ENCODE measurements at regions not wholly inside any gene's neighbourhood (a gene's known extent, or its start where the extent isn't known, plus 50 kb on each side); places are given as distances from the start of the nearest gene placed in this dataset.
"Not testable (repeated sequence)": the region's sequence is repeated elsewhere in the genome, so short reads cannot be mapped to it uniquely, and the experiment has no call there.

DNA sequence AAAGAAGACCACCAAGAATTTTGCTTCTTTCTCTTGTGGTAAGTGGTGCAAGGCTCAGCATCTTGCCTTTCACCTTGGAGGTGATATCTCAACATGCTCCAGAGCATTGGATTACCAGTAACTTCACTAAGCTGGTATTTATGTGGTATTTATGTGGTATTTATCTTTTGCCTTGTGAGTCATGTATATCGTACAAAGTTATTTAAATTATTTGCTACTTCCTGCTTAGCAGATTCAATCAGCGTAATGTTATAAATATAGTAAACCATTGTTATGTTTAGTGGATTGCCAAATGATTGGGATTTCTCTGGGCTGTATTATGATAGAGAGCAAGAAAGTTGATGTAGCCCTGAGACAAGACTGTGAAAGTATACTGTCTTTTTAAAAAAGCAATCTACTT is 366.4 kb downstream of the IPO8 start:
- DNase-seq: no peak

DNA sequence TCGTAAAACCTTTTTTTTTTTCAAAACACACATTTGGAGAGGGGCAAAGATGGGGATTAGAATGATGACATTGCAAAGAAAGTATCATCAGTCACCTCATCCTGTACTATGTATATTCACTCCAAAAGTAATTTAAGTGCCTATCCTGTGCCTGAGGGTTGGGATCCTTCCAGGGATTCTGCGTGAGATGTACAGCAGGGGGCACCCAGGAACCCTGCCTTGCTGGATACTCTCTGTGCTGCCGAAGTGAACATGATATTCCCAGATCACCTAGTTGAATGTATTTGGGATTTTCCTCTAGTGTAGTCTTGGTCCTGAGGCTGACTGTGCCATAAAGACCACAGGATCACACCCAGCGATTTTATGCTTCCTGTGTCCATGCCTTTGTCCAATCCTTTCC is 372.7 kb downstream of the IPO8 start:
- DNase-seq: no peak

GRCh38 chr12:30320561-30320960 is 375.1 kb downstream of the IPO8 start:
- no peak for DNase-seq

DNA sequence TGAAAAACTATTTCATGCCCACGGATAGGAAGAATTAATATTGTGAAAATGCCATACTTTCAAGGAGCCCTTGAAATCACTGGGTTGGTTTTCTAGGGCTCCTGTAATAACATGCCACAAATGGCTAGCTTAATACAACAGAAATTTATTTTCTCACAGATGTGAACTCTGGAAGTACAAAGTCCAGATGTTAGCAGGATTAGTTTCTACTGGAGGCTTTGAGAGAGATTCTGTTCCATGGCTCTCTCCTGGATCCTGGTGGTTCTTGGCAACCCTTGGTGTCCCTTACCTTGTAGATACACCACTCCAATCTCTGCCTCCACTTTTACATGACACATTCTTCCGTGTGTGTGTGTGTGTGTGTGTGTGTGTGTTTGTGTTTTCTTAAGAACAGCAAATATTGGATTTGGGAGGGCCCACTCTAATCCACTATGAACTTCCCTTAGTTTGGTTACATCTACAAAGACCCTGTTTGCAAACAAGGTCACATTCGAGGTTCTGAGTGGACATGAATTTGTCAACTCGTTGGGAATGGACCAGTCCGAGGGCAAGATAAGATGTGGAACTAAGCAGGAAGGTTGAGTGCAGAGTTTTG is 381.1 kb downstream of the IPO8 start:
- no peak for DNase-seq

DNA sequence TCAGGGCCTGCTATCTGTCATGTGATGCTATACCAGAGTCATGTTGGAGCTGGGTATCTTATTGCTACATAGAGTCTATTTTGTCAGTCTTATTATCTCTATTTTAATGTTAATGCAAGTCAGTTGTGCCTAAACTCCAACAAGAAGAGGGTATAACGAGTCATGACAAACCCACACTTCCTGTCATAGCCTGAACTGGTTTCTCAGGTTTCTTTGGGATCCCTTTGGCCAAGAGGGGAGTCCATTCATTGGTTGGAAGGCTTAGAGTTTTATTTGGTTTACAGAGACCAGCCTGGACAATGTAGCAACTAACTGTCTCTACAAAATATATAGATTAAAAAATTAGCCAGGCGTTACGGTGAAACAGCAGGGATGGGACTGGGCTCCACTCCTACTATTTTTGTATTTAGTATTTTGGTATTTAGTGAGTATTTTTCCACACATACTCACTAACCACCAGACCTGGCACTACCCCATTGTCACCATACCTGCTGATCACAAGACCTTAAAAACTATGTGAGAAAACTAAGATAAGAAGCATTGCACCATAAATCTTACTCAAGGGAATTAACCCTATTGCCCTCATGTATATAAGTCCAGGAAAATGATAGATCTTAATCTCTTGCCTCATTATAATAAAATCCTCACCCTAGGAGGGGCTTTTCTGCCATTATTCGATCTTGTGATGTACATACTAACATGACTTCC is 387.5 kb downstream of the IPO8 start:
- DNase-seq: no peak

GRCh38 chr12:30304528-30304927 is 391.1 kb downstream of the IPO8 start:
- DNase-seq: no peak

DNA sequence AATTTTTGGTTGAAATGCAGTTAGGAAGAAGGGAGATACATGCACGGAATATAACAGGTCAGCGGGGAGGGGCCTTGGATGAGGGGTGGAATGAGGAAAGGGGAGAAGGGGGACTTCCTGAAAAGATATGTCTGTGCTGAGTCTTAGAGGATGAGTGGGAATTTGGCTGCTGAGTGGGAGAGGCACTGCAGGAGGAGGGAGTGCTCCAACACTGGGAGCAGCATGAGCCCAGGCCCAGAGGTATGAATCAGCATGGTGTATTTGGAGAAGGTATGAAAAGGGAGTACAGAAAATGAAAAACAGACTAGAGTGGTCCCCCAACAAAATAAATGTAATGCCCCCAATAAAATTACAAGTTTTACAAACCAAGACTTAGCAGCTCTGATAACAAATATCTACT is 394.4 kb downstream of the IPO8 start:
- DNase-seq: no peak

DNA sequence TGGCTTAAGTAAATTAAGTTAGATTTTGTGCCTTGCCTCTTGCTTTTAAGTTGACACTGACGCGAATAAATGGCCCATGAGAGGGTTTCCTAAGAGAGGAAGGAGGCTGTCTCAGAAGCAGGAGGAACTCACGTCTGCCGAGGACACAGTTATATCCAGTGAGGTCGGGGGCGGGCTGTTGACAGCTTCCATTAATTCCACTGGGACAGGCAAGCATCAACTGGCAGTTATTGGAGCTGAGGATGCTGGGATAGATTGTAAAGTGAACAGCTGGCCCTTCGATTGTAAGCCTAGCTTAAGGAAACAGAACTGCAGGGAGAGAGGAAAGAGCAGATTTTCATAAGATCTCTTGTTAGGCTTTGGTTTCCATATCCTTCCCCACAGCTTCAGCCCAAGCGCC is 399.2 kb downstream of the IPO8 start:
- no peak for DNase-seq

- DNase-seq: no peak
Measured at GRCh38 chr12:30286345-30286926, 409.2 kb downstream of the IPO8 start.

DNA sequence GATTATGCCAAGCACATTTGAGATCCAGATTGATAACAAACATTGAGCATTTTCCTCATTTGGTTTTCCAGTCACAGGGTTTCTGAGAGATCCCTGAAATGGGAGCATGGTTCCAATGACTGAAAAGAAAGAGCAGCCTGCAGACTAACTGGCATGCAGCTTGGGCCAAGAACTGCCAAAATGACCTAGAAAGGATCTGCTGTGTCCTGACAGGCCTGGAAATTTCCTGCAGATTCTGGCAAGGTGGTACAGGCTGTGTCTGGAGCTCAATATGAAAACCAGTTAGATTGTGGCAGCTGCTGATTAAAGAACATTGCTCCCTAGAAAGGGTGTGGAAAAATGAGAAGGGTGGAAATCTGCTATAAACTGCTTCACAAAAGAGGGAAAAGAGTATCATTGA is 417.3 kb downstream of the IPO8 start:
- no peak for DNase-seq

DNA sequence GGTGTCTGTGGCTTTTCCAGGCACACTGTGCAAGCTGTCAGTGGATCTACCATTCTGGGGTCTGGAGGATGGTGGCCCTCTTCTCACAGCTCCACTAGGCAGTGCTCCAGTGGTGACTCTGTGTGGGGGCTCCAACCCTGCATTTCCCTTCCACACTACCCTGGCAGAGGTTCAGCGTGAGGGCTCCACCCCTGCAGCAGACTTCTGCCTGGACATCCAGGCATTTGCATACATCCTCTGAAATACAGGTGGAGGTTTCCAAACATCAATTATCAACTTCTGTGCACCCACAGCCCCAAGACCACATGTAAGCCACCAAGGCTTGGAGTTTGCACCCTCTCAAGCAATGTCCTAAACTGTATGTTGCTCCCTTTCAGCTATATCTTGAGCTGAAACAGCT is 423.2 kb downstream of the IPO8 start:
- not testable (repeated sequence) for DNase-seq

GRCh38 chr12:30269496-30269895 is 426.2 kb downstream of the IPO8 start:
- no peak for DNase-seq

DNA sequence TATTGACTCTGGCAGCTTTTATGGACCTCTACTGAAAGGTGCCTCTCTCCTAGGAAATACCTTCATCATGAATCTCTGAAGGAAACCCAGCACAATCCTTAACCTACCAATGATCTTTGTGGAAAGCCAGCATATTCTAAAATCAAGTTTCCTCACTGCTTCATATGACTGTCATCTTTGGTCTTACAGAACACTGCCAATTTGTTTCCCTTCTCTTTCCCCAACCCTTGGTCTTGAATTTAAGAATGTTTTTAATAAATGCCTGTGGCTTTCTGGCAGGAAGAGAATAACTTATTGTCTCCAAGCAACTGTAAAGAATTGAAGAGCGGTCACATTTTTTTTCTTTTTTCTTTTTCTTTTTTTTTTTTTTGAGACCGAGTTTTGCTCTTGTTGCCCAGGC is 427.6 kb downstream of the IPO8 start:
- DNase-seq: no peak

DNA sequence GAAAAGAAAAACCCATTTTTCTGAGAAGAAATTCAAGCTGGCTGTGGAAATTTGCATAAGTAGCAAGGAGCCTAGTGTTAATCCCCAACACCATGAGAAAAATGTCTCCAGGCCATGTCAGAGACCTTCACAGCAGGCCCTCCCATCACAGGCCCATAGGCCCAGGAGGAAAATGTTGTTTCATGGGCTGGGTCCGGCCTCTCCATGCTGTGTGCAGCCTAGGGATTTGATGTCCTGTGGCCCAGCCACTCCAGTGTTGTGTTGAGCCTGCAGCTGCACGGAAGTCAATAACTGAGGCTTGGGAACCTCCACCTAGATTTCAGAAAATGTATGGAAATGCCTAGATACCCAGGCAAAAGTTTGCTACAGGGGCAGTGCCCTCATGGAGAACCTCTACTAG is 432.2 kb downstream of the IPO8 start:
- DNase-seq: no peak

DNA sequence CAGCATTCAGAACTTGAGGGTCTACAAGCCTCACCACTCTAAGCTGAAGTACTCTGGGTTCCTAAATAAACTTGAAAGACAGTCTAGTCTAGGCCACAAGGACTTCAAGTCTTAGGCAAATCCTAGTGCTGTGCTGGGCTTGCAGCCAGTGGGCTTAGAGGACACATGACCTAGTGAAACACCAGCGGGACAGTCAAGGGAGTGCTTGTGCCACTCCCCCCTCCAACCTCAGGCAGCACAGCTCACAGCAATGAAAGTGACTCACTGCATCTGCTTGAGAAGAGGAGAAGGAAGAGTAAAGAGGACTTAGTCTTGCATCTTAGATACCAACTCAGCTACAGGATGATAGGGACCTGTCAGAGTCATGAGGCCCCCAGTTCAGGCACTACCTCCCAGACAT is 438.1 kb downstream of the IPO8 start:
- no peak for DNase-seq

DNA sequence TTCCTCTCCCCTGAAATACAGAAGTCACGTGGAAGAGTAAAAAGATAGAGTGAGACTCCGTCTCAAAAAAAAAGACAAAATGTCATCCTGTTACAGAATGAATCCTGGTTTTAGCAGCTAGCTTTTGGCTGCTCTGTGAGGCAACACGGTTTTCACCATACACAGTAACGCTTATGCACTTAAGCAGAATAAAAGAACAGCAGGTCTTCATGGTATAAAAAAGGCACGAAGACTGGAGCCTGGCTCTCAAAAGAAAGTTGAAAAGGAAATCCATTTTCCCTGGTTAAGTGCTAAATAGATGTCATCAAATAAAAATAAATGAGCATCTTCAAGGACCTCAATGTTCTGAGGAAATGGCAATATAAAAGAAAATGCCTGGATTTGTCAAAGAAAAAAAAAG is 444.1 kb downstream of the IPO8 start:
- DNase-seq: no peak

DNA sequence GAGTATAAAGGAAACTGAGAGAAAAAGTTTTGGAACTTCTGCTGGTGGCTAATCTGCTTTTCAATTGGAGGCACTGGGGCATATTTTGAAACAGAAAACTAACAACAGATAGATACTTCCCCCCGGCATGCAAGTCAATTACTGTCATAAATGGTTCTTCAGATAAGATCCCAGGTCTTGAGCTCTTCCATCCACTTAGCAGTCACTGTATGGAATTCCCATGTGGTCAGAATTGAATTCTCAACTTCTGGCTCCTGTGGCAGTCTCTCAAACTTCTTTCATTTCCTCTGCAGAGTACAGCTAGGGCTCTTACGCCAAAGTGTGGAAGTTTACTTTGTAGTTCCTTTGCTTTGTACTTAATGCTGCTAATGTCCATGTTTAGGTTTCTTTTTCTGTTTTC is 452.2 kb downstream of the IPO8 start:
- no peak for DNase-seq

DNA sequence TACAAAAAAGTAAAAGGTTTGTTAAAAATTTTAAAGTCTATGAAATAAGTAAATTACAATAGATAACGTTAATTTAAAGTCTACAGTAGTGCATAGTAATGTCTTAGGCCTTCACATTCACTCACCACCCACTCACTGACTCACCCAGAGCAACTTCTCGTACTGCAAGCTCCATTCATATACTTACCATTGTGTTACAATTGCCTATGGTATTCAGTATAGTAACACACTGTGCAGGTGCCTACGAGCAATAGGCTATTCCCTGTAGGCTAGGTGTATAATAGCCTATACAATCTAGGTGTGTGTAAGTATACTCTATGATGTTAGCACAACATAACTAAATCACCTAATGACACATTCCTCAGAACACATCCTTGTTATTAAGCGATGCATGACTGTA is 435.3 kb upstream of the TMTC1 start:
- no peak for DNase-seq

DNA sequence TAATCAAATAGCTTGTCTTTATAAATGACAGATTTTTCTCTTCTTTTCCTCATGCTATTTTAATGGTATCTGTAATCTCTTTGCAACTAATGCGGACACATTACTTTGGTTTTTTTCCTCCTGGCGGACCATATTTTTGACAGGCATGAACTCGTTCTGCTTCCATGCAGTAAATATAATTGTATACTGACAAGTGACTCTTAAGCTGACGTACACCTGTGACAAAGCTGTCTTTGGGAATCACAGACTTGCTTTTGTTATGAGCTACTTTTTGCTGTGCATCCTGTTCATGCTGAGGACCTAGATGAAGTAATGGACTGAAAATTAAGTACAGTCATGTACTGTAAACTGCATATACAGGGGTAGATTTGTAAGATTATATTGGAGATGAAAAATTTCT is 434.3 kb upstream of the TMTC1 start:
- DNase-seq: no peak

DNA sequence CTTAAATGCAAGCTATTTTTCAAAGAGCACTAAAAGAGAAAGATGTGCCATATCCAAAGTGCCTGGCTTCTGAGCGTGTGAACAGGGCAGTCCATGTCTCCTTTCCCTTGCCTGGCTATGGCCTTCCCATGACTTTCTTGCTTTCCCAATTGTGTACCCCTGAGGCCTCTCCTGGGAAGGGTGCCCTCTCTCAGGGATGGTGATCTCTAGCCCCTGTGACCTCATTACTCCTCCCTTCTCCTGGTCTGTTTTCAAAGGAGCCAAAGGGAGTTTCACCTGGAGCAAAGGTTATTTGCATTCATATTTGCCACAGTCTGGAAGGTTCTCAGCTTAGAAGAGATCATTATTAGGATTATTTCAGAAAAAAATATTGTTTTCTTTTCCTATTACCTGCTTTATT is 429.4 kb upstream of the TMTC1 start:
- no peak for DNase-seq

DNA sequence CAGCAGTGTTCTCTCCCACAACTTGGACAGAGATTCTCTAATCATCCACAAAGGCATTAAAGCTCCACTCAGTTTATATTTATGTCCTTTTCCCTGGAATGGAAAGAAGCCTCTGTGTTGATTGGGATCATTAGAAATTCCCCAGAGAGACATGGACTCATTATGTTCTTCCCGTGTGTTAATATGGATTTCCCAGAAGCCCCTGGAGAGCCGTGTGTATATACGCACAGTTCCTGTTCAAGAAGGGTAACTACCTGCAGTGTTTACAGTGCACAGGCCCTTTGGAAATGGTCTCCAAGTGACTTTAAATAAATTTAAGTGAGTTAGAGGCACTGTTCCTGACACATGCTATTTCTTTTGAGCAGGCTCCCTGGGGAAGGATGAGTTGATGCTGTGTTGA is 428.0 kb upstream of the TMTC1 start:
- DNase-seq: no peak

GRCh38 chr12:30203981-30204380 is 420.2 kb upstream of the TMTC1 start:
- DNase-seq: no peak

DNA sequence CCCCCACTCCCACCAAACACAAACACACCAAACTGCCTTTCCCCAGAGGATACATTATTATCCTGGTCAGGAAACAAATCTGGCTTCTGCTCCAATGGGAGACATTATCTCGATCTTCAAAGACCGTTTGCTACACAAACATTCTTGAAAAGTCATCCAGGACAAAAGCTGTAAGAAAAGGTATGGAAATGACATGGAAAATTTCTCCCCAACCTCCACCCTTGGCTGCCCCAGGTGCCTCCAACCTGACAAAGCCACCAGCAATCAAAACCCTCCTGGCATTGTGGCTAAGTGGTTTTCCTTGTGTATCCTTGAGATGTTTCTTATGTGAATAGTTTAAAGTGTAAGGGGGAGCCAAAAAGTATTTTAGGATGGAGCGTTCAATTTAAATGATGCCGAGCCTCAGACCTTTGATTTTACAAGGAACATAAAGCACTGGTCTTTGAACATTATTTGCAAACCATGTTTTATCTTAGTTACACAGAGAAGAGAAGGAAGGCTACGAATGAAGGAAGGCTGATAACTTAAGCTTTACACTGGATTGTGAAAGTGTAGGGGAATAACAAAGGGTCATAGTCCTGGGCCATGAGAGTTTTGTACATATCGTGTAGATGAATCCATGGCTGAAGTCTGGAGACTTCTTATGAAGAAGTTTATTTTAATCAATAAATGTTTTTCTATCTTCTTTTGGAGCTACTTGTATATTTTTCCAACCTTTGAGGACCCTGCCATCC is 418.9 kb upstream of the TMTC1 start:
- DNase-seq: no peak
